ENCODE measurements at regions not wholly inside any gene's neighbourhood (a gene's known extent, or its start where the extent isn't known, plus 50 kb on each side); places are given as distances from the start of the nearest gene placed in this dataset.

- no peak for ATAC-seq
Observed at GRCh38 chr10:9508606-9509005, 1454.1 kb downstream of the GATA3 start.

GRCh38 chr10:9510626-9511025 is 1456.1 kb downstream of the GATA3 start:
- Histone ChIP-seq H3K4me2 (ENCODE audit: control insufficient read depth, insufficient read depth) (no peak overlapping the region), H2AFZ (ENCODE audit: control insufficient read depth, low read depth, low read length) (no peak overlapping the region), H4K20me1 (ENCODE audit: control insufficient read depth, insufficient read depth) (no peaks in the 10 kb centered on the region), H3K4me3 (no peak overlapping the region), H3K27ac (ENCODE audit: control insufficient read depth, insufficient read depth) (no peak overlapping the region), H3K79me2 (ENCODE audit: control insufficient read depth, insufficient read depth, low read length) (no peaks in the 10 kb centered on the region), H3K9ac (ENCODE audit: control insufficient read depth, insufficient read depth, low read length) (no peak overlapping the region), H3K36me3 (ENCODE audit: control insufficient read depth in 2 of 2, insufficient read depth in 2 of 2, low read length in 1 of 2) (no peaks in the 10 kb centered on the region), H3K9me3 (replicated peaks; ENCODE audit: control insufficient read depth, insufficient read depth, low read length) (no peaks in the 10 kb centered on the region; the same call in 2 of the 3 replicates), H3K4me1 (ENCODE audit: control insufficient read depth, insufficient read depth, low read length) (no peaks in the 10 kb centered on the region), H3K27me3 (replicated peaks in 1 of 2; ENCODE audit: control insufficient read depth in 2 of 2, insufficient read depth in 2 of 2, low read length in 1 of 2) (no peaks in the 10 kb centered on the region)
- intact Hi-C loops (cut with micrococcal nuclease; ENCODE audit: unreplicated experiment) (no loop called here), in situ Hi-C loops (cut with MboI) (no loop called here)
- POLR2A ChIA-PET = no interaction called here
- ATAC-seq (no peak), FAIRE-seq (no peak), DNase-seq (ENCODE audit: low read depth, low spot score) (no peak)
- CTCF ChIA-PET = interaction anchor here (1.3 kb wide), 1 partner anchor 41 kb away, joined by 3 read pairs; no protein-coding TSS in a partner anchor
- 0% methylated on average over 3 of the region's 3 CpGs for WGBS (ENCODE audit: insufficient coverage, insufficient replicate concordance, low lambda C conversion rate, missing lambda C conversion rate)
- TF ChIP-seq ZSCAN29 (IDR thresholded peaks at IDR 0.05) = no peak
- no peak for TF ChIP-seq KAT2A (conservative IDR thresholded peaks at IDR 0.05; ENCODE audit: control insufficient read depth, low read depth, low read length)
- TF ChIP-seq KLF5 (IDR thresholded peaks at IDR 0.05; ENCODE audit: partially characterized antibody) = no peak
- TF ChIP-seq JUND (IDR thresholded peaks at IDR 0.05; ENCODE audit: low read depth, low read length) = no peak
- BruUV-seq (replicated peaks) = no TSS peak
- SMC1A ChIA-PET (ENCODE audit: uncharacterized antibody, unreplicated experiment) = no interaction called here
- RAD21 ChIA-PET (ENCODE audit: unreplicated experiment) = no interaction called here

More at GRCh38 chr10:9508606-9509005, 1454.1 kb downstream of the GATA3 start:
- Histone ChIP-seq H4K20me1 (ENCODE audit: control insufficient read depth, insufficient read depth) (no peaks in the 10 kb centered on the region), H3K4me1 (ENCODE audit: control insufficient read depth, insufficient read depth, low read length) (no peaks in the 10 kb centered on the region), H3K27ac (ENCODE audit: control insufficient read depth, insufficient read depth) (no peak overlapping the region), H3K36me3 (ENCODE audit: control insufficient read depth in 2 of 2, insufficient read depth in 2 of 2, low read length in 1 of 2) (no peaks in the 10 kb centered on the region), H3K79me2 (ENCODE audit: control insufficient read depth, insufficient read depth, low read length) (no peaks in the 10 kb centered on the region), H3K4me2 (ENCODE audit: control insufficient read depth, insufficient read depth) (no peak overlapping the region), H3K9ac (ENCODE audit: control insufficient read depth, insufficient read depth, low read length) (no peak overlapping the region), H2AFZ (ENCODE audit: control insufficient read depth, low read depth, low read length) (no peak overlapping the region), H3K27me3 (replicated peaks in 1 of 2; ENCODE audit: control insufficient read depth in 2 of 2, insufficient read depth in 2 of 2, low read length in 1 of 2) (no peaks in the 10 kb centered on the region), H3K4me3 (no peak overlapping the region), H3K9me3 (replicated peaks; ENCODE audit: control insufficient read depth, insufficient read depth, low read length) (no peaks in the 10 kb centered on the region)
- ChIA-PET CTCF (no interaction called here), RAD21 (ENCODE audit: unreplicated experiment) (no interaction called here), POLR2A (no interaction called here), SMC1A (ENCODE audit: uncharacterized antibody, unreplicated experiment) (interaction anchor here (0.8 kb wide), 1 partner anchor 9 kb away, joined by 3 read pairs; no protein-coding TSS in a partner anchor)
- intact Hi-C loops (cut with micrococcal nuclease; ENCODE audit: unreplicated experiment) = no loop called here
- TF ChIP-seq PAX5 (IDR thresholded peaks at IDR 0.05; ENCODE audit: borderline replicate concordance, low read depth, low read length) = no peak
- TF ChIP-seq CEBPB (IDR thresholded peaks at IDR 0.05; ENCODE audit: borderline replicate concordance in 1 of 2, low read depth in 2 of 2, low read length in 2 of 2) = no peak
- no peak for TF ChIP-seq STAT3 (IDR thresholded peaks at IDR 0.05; ENCODE audit: low read depth, low read length)
- TF ChIP-seq, protein P1, sequence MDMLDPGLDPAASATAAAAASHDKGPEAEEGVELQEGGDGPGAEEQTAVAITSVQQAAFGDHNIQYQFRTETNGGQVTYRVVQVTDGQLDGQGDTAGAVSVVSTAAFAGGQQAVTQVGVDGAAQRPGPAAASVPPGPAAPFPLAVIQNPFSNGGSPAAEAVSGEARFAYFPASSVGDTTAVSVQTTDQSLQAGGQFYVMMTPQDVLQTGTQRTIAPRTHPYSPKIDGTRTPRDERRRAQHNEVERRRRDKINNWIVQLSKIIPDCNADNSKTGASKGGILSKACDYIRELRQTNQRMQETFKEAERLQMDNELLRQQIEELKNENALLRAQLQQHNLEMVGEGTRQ (IDR thresholded peaks at IDR 0.05; ENCODE audit: borderline replicate concordance, low read depth, low read length) = no peak
- TF ChIP-seq RAD21 (IDR thresholded peaks at IDR 0.05; ENCODE audit: insufficient read depth, low read depth, low read length) = no peak
- no peak for TF ChIP-seq MYB (IDR thresholded peaks at IDR 0.05; ENCODE audit: borderline replicate concordance, low read depth, low read length)
- BruUV-seq (replicated peaks) = no TSS peak
- WGBS (ENCODE audit: insufficient coverage, insufficient replicate concordance, low lambda C conversion rate, missing lambda C conversion rate) = 3% methylated on average over 2 of the region's 2 CpGs
- FAIRE-seq = no peak
- DNase-seq (ENCODE audit: low read depth, low spot score) = no peak
- in situ Hi-C loops (cut with MboI) = no loop called here
